HG03460 (cell line): ENCODE measurements at regions not wholly inside any gene's neighbourhood (a gene's known extent, or its start where the extent isn't known, plus 50 kb on each side); places are given as distances from the start of the nearest gene placed in this dataset.
"Not testable (repeated sequence)": the region's sequence is repeated elsewhere in the genome, so short reads cannot be mapped to it uniquely, and the experiment has no call there.

Experiments
- ATAC-seq: cut with Tn5 transposase; IDR thresholded peaks from one replicate; pipeline ENCODE4 v1.9.1; 2021; ENCODE audit not compliant: unreplicated experiment

DNA sequence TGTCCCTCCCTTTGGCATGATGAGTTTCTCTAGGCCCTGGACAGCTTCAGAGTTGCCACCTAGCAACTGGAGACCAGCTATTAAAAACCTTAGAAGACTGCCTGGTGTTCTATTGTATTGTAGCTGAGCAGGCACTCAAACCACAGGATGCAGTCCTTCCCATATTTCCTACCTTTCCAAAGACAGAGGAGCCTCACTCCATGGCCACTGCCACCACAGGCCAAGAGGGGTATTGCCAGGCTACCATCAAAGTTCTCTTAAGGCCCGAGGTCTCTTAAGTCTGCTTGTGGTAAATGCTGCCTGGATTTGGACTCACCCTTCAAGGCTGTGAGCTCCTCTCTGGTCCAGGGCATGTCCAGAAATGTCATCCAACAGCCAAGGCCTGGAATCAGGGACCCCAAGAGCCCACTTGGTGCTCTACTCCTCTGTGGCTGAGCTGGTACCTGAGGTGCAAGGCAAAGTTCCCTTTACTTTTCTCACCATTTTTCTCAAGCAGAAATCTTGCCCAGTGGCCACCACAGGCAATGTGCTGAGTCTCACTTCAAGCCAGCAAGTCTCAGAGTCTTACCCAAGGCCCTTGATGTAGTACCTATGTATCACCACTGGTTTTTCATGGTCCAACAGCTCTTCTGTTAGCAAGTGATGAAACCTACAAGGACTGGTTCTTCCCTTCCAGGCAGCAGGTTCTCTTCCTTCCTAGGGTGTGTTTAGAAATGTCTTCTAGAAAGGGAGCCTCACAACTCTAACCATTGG, 269.4 kb downstream of the AMY1C start:
- no peak for ATAC-seq

DNA sequence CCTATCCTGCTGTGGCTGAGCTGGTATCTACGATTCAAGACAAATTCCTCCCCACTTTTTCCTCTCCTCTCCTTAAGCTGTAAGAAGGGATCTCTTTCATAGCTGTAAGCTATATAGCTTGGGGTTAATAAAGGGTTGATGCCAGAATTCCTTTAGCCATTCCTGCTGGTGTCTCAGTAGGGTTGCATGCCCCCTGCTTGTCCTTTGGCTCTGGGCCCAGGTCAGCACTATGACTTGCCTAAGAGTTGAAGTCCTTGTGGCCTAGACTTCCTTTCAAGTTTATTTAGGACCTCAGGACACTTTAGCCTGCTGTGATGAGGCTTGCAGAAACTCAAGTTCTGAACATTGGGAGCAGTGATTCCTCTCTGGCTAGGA, 270.0 kb downstream of the AMY1C start:
- ATAC-seq: no peak

DNA sequence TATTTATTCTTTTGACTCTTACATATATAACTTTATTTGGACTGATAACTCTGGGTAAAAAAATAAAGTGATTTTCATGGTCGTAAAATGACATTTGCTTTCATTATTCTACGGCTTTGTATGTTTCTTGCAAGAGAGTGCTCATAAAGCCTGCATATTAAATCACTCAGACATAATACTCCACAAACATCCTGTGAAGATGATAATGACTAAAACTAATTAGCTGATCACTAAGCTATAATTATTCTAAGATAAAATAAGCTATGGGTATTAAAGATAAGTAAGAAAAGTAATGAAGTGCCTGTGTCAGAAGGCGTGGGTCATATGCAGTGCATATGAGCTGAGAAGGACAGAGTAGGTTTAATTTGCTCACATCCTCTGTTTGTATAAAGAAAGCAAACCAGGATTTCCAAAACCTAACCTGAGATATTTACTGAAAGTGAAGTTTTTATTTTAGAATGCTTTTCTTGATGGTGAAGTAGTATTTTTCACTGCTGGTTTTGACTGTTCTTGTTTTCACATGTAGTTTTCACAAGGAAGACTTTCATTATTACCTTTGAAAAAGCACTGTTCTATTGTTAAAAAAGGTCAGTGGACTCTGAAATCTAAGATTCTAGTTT, 278.8 kb downstream of the AMY1C start:
- no peak for ATAC-seq

DNA sequence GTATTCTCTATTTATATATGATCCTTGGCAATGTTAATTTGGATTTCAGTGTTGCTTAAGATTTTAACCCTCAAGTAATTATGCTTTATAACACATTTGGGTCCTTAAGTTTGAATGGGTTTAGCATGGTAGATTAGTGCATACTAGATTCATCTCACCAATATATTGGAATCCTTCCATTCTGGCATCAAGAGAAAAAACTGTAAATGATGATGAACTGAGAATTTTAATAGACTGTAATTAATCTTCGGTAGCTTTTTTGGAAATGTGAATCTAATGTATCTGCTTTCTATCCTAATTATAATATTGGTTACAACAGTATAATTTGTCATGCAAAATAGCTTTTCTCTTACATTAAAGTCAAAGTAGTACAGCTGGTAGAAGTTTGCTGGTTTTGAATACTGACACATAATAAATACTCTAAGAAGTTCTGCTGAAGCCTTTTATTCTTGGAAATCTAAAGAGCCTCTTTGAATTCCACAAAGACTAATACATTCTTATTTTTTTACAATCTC, 279.8 kb downstream of the AMY1C start:
- ATAC-seq: no peak

DNA sequence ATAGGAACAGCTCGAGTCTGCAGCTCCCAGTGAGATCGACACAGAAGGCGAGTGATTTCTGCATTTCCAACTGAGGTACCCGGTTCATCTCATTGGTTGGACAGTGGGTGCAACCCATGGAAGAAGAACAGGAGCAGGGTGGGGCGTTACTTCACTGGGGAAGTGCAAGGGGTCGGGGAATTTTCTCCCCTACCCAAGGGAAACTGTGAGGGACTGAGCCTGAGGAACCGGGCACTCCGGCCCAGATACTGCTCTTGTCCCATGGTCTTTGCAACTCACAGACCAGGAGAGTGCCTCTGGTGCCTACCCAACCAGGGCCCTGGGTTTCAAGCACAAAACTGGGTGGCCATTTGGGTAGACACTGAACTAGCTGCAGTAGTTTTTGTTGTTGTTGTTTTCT, 307.1 kb downstream of the AMY1C start:
- no peak for ATAC-seq

DNA sequence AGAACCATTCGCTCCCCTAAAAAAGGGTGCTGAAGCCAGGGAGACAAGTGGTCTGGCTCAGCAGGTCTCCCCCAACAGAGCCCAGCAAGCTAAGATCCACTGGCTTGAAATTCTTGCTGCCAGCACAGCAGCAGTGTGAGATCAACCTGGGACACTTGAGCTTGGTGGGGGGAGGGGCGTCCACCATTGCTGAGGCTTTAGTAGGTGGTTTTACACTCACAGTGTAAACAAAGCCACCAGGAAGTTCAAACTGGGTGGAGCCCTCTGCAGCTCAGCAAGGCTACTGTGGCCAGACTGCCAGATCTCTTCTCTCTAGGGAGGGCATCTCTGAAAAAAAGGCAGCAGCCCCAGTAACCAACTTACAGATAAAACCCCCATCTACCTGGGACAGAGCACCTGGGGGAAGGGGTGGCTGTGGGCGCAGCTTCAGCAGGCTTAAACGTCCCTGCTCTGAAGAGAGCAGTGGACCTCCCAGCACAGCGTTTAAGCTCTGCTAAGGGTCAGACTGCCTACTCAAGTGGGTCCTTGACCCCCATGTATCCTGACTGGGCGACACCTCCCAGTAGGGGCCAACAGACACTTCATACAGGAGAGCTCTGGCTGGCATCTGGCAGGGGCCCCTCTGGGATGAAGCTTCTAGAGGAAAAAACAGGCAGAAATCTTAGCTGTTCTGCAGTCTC, 307.7 kb downstream of the AMY1C start:
- not testable (repeated sequence) for ATAC-seq

DNA sequence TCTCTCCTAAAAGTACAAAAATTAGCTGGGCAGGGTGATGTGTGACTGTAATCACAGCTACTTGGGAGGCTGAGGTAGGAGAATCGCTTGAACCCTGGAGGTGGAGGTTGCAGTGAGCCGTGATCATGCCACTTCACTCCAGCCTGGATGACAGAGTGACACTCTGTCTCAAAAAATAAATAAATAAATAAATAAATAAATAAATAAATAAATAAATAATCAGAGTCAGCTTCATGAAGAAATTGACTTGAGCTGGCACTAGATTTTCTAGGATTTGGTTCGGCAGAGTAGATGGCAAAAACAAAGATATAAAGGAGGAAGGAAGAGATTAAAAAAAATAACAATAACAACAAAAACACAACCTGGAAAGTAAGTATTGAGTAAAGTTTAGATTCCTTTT, 311.9 kb downstream of the AMY1C start:
- ATAC-seq: not testable (repeated sequence)

DNA sequence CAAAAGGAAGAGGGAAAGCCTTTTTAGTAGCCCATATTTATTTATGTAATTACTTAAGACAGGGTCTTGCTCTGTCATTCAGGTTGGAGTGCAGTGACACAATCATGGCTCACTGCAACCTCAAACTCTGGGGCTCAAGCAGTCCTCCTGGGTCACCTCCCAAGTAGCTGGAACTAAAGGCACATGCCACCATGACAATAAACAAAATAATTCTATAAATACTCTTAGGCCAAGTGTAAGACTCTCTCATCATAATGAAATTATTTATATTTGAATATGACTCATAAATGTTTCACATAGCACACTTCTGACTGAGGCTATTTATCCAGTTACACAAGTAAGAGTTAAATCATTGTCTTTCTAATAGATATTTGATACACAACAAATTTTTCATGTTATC, 314.7 kb downstream of the AMY1C start:
- ATAC-seq: no peak

DNA sequence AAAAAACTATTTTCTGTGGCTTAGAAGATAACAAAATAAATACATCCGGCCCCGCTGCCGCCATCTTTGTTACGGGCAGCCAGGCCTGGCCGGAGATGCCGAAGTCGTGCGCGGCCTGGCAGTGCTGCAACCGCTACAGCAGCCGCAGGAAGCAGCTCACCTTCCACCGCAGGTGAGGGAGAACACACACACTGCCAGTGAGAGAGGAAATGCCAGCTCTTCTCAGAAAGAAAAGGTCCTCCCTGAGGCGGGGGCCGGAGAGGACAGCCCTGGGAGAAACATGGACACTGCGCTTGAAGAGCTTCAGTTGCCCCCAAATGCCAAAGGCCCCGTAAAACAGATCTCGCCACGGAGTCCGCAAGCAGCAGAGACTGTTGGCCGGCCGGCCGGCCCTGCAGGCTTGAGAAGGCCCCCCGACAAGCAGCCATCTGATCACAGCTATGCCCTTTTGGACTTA, 323.2 kb downstream of the AMY1C start:
- no peak for ATAC-seq

DNA sequence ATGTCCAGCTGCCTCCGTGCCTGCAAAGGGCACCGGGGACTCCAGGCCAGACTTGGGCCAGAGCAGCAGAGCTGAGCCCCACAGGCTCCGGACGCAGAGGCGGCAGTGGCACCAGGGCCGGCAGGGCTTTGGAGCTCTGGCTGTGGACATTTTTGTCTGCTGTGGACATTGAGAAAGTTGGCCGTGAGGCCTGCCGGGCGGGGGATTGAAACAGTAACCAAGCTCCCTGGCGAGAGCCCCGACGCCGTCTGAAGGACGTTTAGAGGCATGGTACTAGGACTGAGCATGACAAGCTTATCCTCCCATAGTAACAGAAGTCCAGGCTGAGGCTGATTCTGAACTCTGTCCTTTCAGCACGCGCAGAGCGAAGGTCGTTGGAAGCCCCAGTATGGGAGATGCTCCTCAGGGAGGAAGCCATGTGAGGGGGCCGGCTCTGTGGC, 323.8 kb downstream of the AMY1C start:
- no peak for ATAC-seq

DNA sequence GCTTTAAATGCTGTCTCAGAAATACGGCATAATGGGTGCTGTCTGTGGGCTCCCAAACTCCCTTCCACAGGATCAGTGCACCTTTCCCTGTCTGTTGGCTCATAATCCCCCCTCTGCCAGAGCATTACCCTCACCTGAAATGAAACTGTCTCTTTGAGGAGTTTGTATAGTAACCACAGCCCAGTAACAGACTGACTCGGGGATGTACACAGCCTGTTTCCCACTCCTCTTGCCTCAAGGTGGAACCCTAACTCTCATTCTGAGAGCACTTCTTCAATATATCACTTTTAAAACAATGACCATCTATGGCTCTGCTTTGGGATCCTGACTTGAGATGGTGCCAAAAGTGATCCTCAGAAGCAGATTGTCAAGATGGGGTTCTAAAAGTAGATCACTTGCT, 332.5 kb downstream of the AMY1C start:
- ATAC-seq: no peak

DNA sequence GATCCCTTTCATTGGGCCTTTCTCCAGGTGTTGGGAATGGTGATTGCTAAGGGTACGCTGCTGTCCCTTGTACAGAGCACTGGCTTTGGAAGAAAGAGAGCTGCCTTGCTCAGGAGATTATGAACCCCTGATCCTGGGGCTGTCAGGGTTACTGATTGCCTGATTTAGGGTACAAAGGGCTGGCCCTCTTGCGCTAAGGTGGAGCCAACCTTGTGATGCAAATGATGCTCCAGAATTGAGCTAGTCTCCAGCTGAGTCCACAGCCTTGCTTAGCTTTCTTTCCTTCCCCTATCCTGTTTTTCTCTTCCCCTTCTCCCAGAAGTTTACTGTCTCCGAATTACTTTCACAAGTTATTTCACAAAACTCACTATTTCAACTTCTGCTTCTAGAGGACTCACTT, 334.7 kb downstream of the AMY1C start:
- ATAC-seq: no peak

DNA sequence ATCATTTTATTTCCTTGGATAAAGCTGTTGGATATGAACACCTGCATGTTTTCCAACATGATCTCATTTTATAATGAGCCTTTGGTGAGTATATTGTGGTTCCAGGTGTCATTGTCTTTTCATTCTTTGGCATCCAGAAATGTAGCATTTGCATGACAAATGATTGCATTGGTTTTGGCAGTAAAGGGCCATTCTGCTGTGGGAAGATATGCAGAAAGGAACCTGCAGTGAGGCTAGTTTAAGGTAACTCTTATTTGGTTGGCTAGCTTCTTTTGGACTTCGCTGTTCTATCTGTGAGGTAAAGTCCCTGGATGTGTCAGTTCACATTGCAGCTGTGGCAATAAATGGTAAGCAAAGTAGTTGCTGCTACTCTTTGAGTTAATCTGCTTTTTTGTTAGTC, 343.0 kb downstream of the AMY1C start:
- ATAC-seq: no peak

DNA sequence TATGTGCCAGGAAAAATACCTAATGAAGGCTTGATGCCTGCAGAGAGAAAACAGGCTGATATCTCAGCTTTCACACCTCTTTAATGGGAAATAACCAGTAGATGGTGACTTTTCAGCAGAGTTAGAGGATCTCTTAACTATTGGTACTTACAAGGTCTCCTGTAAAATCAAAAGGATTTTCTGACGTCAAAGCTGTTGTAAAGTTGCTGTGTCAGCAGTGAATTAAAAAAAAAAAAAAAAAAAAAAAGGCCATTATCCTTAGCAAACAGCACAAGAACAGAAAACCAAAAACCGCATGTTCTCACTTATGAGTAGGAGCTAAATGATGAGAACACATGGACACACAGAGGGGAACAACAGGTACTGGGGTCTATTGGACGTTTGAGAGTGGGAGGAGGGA, 349.1 kb downstream of the AMY1C start:
- ATAC-seq: no peak

DNA sequence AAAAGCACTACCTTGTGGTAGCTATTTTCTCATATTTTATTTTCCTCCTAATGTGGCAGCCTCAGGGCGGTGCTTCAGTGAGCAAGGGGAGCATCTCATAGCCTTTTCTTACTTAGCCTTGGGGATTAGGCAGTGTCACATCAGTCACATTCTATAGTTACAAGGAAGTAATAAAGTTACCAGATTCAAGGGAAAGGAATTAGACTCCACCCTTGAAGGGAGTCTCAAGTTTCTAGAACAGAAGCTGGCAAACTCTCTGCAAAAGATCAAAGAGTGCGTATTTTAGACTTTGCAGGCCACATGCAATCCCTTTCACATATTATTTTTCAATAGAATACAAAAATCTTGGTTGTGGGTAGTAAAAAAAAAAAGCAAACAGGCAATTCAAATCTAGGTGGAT, 350.4 kb downstream of the AMY1C start:
- no peak for ATAC-seq

DNA sequence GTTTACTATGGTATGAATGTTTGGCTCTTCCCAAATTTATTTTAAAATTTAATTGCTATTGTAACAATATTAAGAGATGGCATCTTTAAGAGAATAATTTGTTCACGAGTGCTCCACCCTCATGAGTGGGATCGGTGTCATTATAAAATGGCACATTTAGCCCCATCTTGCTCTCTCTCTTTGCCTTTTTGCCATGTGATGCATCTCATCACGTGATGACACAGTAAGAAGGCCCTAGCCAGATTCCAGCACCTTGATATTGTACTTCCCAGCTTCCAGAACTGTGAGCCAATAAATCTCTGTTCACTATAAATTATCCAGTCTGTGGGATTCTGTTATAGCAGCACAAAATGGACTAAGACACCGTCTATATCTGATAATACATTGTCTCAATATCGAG, 355.8 kb downstream of the AMY1C start:
- ATAC-seq: no peak

DNA sequence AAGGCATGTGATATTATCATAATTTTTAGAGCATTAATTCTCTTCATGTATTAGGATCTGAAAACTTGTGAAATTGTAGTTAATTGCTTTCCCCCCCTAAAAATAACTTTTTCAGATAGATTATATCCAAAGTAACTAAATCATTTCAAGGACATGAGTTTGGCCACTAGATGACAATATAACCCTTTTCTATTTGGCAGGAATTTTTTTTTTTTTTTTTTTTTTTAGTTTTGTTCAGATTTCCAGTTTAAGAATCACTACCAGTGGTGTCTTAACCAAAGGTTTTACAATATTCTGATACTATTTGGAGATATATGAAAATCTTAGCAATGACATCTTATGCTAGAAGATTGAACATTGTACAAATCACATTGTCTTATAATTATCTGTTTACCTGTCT, 370.8 kb downstream of the AMY1C start:
- no peak for ATAC-seq

DNA sequence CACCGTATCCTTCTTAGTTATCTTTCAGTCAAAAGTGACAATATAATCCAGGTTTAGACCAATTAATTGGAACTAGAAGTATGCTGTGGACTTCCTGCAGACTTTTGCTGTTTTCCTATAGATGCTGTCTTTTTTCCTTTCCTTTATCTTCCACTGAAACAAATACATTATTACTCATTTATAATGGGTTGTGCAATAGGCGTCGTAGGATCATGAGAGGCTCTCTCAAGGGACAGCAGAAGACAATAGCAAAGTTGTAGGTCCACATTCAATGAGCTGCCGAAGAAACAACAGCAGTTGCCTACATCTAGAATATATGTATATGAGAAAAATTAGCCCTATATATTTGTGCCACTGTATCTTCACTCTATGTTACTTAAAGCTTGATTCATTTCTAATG, 371.6 kb downstream of the AMY1C start:
- ATAC-seq: no peak

DNA sequence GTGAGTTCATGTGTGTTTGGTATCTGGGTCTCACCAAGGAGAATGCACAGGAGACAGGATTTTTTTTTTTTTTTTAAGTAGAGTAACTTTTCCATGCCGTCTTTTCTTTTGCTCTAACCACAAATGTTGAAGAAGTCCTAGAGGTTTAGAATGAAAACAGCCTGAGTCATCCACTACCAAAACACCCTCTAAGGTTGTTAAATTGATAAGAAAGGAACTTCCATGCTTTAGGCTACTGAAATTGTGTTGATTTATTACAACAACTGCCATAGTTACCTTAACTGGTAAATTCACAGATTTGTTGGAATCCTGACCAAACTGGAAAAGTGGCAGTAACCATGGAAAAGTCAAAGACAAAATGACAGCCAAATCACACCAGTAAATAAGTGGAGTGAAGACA, 375.6 kb downstream of the AMY1C start:
- ATAC-seq: no peak

DNA sequence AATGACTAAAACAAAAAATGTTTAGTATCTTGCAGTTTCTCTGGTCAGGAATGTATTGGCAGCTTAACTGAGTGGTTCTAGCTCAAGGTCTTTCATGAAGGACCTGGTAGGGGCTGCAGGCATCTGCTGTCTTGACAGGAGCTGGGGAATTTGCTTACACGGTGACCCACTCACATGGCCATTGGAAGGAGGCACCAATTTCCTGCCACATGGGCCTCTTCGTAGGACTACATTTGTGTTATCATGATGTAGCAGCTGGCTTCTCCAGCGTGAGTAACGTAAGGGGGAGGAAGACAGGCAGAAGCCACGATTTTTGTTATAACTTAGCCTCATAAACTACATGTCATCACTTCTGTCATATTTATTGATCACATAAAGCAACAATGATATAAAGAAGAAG, 376.3 kb downstream of the AMY1C start:
- no peak for ATAC-seq

DNA sequence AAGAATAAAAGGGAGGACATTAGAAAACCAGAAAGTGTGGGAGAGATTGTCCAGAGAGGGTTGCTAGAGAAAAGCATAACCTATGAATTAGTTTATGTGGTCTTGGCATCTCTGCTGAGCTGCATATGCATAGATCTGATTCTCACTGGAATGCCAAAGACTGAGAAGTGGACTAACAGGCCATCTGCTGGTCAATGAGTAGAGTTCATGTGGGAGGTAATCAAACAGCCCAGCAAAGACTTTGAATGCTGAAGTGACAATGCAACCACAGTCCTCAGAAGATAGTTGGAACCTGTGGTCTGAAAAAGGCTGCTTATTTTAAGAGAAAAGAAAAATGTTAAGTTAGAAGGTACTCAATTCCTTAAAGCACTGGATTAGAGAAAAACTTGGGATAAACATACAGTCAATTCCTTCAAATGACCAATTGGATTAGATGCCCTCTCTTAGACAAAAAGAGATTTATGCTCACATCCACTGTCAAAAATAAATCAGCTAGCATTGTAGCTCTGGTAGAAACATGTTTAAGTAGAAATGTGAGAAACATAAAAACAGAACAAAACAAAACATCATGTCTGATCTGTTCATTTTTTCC, 382.8 kb downstream of the AMY1C start:
- peak; percentile 67 for ATAC-seq

DNA sequence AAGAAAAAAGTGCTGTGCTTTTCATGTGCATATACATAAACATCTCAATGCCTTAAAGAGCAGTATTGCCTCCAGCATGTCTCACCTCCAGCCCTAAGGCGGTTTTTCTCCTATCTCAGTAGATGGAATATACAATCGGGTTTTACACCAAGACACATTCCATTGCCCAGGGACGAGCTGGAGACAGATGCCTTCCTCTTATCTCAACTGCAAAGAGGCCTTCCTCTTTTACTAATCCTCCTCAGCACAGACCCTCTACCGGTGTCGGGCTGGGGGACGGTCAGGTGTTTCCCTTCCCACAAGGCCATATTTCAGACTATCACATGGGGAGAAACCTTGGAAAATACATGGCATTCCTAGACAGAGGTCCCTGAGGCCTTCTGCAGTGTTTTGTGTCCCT, 385.3 kb downstream of the AMY1C start:
- not testable (repeated sequence) for ATAC-seq
